ENCODE measurements at regions not wholly inside any gene's neighbourhood (a gene's known extent, or its start where the extent isn't known, plus 50 kb on each side); places are given as distances from the start of the nearest gene placed in this dataset.

DNA sequence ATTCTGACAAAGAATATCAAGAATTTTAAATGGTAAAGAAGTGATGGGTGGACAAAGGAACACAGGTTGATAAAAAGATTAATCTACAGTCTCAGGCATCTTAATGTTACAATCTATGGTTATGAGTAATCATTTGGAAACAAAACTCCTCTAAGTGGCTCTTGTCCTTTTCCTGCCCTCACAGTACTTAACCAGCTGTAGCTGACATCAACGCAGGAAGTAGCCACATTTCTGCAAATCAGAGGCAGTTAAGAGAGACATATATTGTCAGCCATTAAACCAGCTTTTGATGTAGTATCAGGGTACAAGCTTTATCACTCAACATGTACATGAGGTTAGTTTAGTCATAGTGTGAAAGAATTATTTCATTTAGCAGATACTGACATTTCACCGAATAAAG lies 244.6 kb downstream of the NR4A2 start:
- no peaks in the 10 kb centered on the region for H3K4me1 ChIP-seq (ENCODE audit: insufficient read depth)
- no peaks in the 10 kb centered on the region for H3K27me3 ChIP-seq (ENCODE audit: insufficient read depth)
- 0 out of 2 replicates have a peak, but pooled peaks cover 2% of the 10 kb centered on the region for H3K9me2 ChIP-seq (ENCODE audit: insufficient read depth)
- H3K36me3 Mint-ChIP-seq (ENCODE audit: low read depth): peaks cover 15% of the 10 kb centered on the region; the same call in 2 of the 3 replicates
- DNase-seq (ENCODE audit: low spot score): no peak
- no peaks in the 10 kb centered on the region for H3K36me3 ChIP-seq (ENCODE audit: insufficient read depth)
- H3K4me3 Mint-ChIP-seq: no peak overlapping the region
- no peak for TF ChIP-seq CREB1 (CRISPR knock-in tag; IDR thresholded peaks at IDR 0.05; ENCODE audit: low read depth)
- TF ChIP-seq JUNB (IDR thresholded peaks at IDR 0.05; ENCODE audit: unreplicated experiment): no peak
- TF ChIP-seq, protein P1, sequence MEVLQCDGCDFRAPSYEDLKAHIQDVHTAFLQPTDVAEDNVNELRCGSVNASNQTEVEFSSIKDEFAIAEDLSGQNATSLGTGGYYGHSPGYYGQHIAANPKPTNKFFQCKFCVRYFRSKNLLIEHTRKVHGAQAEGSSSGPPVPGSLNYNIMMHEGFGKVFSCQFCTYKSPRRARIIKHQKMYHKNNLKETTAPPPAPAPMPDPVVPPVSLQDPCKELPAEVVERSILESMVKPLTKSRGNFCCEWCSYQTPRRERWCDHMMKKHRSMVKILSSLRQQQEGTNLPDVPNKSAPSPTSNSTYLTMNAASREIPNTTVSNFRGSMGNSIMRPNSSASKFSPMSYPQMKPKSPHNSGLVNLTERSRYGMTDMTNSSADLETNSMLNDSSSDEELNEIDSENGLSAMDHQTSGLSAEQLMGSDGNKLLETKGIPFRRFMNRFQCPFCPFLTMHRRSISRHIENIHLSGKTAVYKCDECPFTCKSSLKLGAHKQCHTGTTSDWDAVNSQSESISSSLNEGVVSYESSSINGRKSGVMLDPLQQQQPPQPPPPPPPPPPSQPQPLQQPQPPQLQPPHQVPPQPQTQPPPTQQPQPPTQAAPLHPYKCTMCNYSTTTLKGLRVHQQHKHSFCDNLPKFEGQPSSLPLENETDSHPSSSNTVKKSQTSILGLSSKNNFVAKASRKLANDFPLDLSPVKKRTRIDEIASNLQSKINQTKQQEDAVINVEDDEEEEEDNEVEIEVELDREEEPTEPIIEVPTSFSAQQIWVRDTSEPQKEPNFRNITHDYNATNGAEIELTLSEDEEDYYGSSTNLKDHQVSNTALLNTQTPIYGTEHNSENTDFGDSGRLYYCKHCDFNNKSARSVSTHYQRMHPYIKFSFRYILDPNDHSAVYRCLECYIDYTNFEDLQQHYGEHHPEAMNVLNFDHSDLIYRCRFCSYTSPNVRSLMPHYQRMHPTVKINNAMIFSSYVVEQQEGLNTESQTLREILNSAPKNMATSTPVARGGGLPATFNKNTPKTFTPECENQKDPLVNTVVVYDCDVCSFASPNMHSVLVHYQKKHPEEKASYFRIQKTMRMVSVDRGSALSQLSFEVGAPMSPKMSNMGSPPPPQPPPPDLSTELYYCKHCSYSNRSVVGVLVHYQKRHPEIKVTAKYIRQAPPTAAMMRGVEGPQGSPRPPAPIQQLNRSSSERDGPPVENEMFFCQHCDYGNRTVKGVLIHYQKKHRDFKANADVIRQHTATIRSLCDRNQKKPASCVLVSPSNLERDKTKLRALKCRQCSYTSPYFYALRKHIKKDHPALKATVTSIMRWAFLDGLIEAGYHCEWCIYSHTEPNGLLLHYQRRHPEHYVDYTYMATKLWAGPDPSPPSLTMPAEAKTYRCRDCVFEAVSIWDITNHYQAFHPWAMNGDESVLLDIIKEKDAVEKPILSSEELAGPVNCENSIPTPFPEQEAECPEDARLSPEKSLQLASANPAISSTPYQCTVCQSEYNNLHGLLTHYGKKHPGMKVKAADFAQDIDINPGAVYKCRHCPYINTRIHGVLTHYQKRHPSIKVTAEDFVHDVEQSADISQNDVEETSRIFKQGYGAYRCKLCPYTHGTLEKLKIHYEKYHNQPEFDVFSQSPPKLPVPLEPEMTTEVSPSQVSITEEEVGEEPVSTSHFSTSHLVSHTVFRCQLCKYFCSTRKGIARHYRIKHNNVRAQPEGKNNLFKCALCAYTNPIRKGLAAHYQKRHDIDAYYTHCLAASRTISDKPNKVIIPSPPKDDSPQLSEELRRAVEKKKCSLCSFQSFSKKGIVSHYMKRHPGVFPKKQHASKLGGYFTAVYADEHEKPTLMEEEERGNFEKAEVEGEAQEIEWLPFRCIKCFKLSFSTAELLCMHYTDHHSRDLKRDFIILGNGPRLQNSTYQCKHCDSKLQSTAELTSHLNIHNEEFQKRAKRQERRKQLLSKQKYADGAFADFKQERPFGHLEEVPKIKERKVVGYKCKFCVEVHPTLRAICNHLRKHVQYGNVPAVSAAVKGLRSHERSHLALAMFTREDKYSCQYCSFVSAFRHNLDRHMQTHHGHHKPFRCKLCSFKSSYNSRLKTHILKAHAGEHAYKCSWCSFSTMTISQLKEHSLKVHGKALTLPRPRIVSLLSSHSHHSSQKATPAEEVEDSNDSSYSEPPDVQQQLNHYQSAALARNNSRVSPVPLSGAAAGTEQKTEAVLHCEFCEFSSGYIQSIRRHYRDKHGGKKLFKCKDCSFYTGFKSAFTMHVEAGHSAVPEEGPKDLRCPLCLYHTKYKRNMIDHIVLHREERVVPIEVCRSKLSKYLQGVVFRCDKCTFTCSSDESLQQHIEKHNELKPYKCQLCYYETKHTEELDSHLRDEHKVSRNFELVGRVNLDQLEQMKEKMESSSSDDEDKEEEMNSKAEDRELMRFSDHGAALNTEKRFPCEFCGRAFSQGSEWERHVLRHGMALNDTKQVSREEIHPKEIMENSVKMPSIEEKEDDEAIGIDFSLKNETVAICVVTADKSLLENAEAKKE (CRISPR knock-in tag; IDR thresholded peaks at IDR 0.05): no peak
- no peaks in the 10 kb centered on the region; the same call in 2 of the 3 replicates for H3K4me1 Mint-ChIP-seq
- H3K79me2 ChIP-seq (replicated peaks; ENCODE audit: insufficient read depth): no peaks in the 10 kb centered on the region
- no peak for ATAC-seq
- no peak overlapping the region for H3K4me2 ChIP-seq
- no peak overlapping the region for H2AFZ ChIP-seq
- no peaks in the 10 kb centered on the region for H3F3A ChIP-seq (replicated peaks; ENCODE audit: low read depth)
- peaks cover 6% of the 10 kb centered on the region for H3K9me3 Mint-ChIP-seq
- peaks cover 3% of the 10 kb centered on the region for H3K27me3 Mint-ChIP-seq (ENCODE audit: insufficient read depth, low read depth, poor library complexity)
- no peak overlapping the region for H3K4me3 ChIP-seq
- no peaks in the 10 kb centered on the region for H4K20me1 ChIP-seq (replicated peaks; ENCODE audit: insufficient read depth)
- H3K27ac ChIP-seq (ENCODE audit: low read depth): no peak overlapping the region
- no peak overlapping the region for H3K27ac Mint-ChIP-seq

DNA sequence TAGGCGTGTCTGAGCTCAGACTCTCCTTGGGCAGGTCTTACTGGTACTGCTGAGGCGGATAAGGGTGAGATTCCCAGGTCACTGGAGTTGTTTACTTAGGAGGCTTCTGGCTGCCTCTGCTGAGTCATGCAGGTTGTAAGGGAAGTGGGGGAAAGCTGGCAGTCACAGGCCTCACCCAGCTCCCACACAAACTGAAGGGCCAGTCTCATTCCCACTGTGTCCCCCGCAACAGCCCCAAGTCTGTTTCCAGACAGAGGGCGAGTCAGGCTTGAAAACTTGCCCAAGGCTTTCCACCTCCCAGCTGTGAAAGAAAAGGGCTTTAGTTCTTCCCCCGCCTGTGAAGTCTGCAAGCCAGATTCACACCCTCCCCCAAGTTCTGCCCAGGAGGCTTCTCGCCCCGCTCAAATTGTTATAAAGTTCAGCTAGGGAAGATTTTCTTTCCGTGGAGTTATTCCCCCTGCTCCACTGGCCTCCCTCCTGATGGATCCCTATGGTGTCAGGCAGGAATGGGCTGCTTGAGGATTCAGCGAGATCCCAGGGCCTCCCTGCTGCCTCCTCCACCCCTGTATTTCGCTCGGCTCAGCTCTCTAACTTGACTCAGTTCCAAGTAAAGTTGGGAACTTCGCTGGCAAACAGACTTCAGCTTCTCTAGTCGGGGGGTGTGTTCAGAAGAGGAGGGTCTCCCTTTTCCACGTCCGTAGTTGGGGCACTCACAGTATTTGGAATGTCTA lies 248.6 kb downstream of the NR4A2 start:
- Mint-ChIP-seq H3K36me3 (ENCODE audit: low read depth) (peaks cover 16% of the 10 kb centered on the region; the same call in 2 of the 3 replicates), H3K4me3 (no peak overlapping the region)
- H3K4me2 ChIP-seq: no peak overlapping the region
- no peak for TF ChIP-seq EZH2phosphoT487 (IDR thresholded peaks at IDR 0.05; ENCODE audit: unreplicated experiment)
- TF ChIP-seq CREB1 (CRISPR knock-in tag; IDR thresholded peaks at IDR 0.05; ENCODE audit: low read depth): no peak
- no peak for TF ChIP-seq NANOG (IDR thresholded peaks at IDR 0.05; ENCODE audit: borderline replicate concordance)
- TF ChIP-seq, protein P2, sequence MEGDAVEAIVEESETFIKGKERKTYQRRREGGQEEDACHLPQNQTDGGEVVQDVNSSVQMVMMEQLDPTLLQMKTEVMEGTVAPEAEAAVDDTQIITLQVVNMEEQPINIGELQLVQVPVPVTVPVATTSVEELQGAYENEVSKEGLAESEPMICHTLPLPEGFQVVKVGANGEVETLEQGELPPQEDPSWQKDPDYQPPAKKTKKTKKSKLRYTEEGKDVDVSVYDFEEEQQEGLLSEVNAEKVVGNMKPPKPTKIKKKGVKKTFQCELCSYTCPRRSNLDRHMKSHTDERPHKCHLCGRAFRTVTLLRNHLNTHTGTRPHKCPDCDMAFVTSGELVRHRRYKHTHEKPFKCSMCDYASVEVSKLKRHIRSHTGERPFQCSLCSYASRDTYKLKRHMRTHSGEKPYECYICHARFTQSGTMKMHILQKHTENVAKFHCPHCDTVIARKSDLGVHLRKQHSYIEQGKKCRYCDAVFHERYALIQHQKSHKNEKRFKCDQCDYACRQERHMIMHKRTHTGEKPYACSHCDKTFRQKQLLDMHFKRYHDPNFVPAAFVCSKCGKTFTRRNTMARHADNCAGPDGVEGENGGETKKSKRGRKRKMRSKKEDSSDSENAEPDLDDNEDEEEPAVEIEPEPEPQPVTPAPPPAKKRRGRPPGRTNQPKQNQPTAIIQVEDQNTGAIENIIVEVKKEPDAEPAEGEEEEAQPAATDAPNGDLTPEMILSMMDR (conservative IDR thresholded peaks at IDR 0.05; ENCODE audit: low read depth in 2 of 2): no peak
- TF ChIP-seq ZNF331 (CRISPR knock-in tag; IDR thresholded peaks at IDR 0.05; ENCODE audit: low read depth): no peak
- TF ChIP-seq JUNB (IDR thresholded peaks at IDR 0.05; ENCODE audit: unreplicated experiment): no peak

More for the DNA sequence above, 248.6 kb downstream of the NR4A2 start:
- no peak overlapping the region for H3K27ac ChIP-seq (ENCODE audit: low read depth)
- H2AFZ ChIP-seq: no peak overlapping the region
- H3K4me3 ChIP-seq: no peak overlapping the region
- H3K4me1 ChIP-seq (ENCODE audit: insufficient read depth): no peaks in the 10 kb centered on the region
- H3K27me3 ChIP-seq (ENCODE audit: insufficient read depth): no peaks in the 10 kb centered on the region
- Mint-ChIP-seq H3K4me1 (no peaks in the 10 kb centered on the region; the same call in 2 of the 3 replicates), H3K27me3 (ENCODE audit: insufficient read depth, low read depth, poor library complexity) (peaks cover 6% of the 10 kb centered on the region), H3K9me3 (peaks cover 12% of the 10 kb centered on the region), H3K27ac (peak overlapping the region; percentile 90)
- 0 out of 2 replicates have a peak, but pooled peaks cover 3% of the 10 kb centered on the region for H3K9me2 ChIP-seq (ENCODE audit: insufficient read depth)
- H3K79me2 ChIP-seq (replicated peaks; ENCODE audit: insufficient read depth): no peaks in the 10 kb centered on the region
- no peaks in the 10 kb centered on the region for H4K20me1 ChIP-seq (replicated peaks; ENCODE audit: insufficient read depth)
- H3F3A ChIP-seq (replicated peaks; ENCODE audit: low read depth): no peaks in the 10 kb centered on the region
- H3K36me3 ChIP-seq (ENCODE audit: insufficient read depth): no peaks in the 10 kb centered on the region
- ATAC-seq (no peak), DNase-seq (ENCODE audit: low spot score) (no peak)

Measured in GM23338 (cell line).